ENCODE measurements at regions not wholly inside any gene's neighbourhood (a gene's known extent, or its start where the extent isn't known, plus 50 kb on each side); places are given as distances from the start of the nearest gene placed in this dataset.

- Histone ChIP-seq H3K9me3 (replicated peaks; ENCODE audit: control insufficient read depth, insufficient read depth, low read depth, low read length) (no peaks in the 10 kb centered on the region), H3K9me1 (ENCODE audit: control insufficient read depth, insufficient read depth, low read length) (no peaks in the 10 kb centered on the region), H3K4me1 (replicated peaks in 1 of 2; ENCODE audit: control insufficient read depth in 2 of 2, insufficient read depth in 2 of 2, low read length in 2 of 2) (no peaks in the 10 kb centered on the region), H3K4me2 (ENCODE audit: insufficient read depth, low read length) (no peak overlapping the region), H3K27me3 (ENCODE audit: control insufficient read depth in 2 of 2, insufficient read depth in 2 of 2, low read length in 2 of 2) (no peaks in the 10 kb centered on the region), H4K20me1 (replicated peaks; ENCODE audit: control insufficient read depth, insufficient read depth, low read length) (no peaks in the 10 kb centered on the region), H2AFZ (ENCODE audit: low read depth, low read length) (no peak overlapping the region), H3K36me3 (ENCODE audit: control insufficient read depth, insufficient read depth, low read length) (no peaks in the 10 kb centered on the region), H3K79me2 (ENCODE audit: control insufficient read depth, insufficient read depth, low read length) (no peaks in the 10 kb centered on the region), H3K27ac (ENCODE audit: extremely low read depth, low read depth, low read length) (no peak overlapping the region), H3K9ac (ENCODE audit: insufficient read depth in 1 of 2, low read depth in 2 of 2, low read length in 2 of 2) (no peak overlapping the region), H3K4me3 (no peak overlapping the region)
- ChIA-PET POLR2A (no interaction called here), CTCF (ENCODE audit: low intra/inter-chr PET ratio) (no interaction called here)
- TF ChIP-seq ZFPM2 (CRISPR knock-in tag; IDR thresholded peaks at IDR 0.05) = no peak
- no peak for TF ChIP-seq EP300 (IDR thresholded peaks at IDR 0.05; ENCODE audit: low read length)
- no peak for TF ChIP-seq SMAD2 (IDR thresholded peaks at IDR 0.05; ENCODE audit: low read depth, low read length)
- no peak for TF ChIP-seq TFAM (CRISPR knock-in tag; conservative IDR thresholded peaks at IDR 0.05)
- TF ChIP-seq FOXJ2 (tag; IDR thresholded peaks at IDR 0.05) = no peak
- TF ChIP-seq DDX20 (tag; IDR thresholded peaks at IDR 0.05; ENCODE audit: low read depth) = no peak
- no peak for TF ChIP-seq ZBTB9 (CRISPR knock-in tag; IDR thresholded peaks at IDR 0.05)
- TF ChIP-seq ESRRB (CRISPR knock-in tag; IDR thresholded peaks at IDR 0.05; ENCODE audit: borderline replicate concordance) = no peak
- TF ChIP-seq ZNF57 (CRISPR knock-in tag; IDR thresholded peaks at IDR 0.05) = no peak
- TF ChIP-seq MAX (CRISPR knock-in tag; IDR thresholded peaks at IDR 0.05) = no peak
- TF ChIP-seq SOX6 (IDR thresholded peaks at IDR 0.05) = no peak
- TF ChIP-seq, protein P1, sequence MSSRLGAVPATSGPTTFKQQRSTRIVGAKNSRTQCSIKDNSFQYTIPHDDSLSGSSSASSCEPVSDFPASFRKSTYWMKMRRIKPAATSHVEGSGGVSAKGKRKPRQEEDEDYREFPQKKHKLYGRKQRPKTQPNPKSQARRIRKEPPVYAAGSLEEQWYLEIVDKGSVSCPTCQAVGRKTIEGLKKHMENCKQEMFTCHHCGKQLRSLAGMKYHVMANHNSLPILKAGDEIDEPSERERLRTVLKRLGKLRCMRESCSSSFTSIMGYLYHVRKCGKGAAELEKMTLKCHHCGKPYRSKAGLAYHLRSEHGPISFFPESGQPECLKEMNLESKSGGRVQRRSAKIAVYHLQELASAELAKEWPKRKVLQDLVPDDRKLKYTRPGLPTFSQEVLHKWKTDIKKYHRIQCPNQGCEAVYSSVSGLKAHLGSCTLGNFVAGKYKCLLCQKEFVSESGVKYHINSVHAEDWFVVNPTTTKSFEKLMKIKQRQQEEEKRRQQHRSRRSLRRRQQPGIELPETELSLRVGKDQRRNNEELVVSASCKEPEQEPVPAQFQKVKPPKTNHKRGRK (tag; IDR thresholded peaks at IDR 0.05) = no peak
- TF ChIP-seq ZNF175 (CRISPR knock-in tag; IDR thresholded peaks at IDR 0.05; ENCODE audit: low read depth) = no peak
- no peak for TF ChIP-seq ZBTB26 (CRISPR knock-in tag; IDR thresholded peaks at IDR 0.05)
- intact Hi-C loops (cut with micrococcal nuclease) = no loop called here
- FAIRE-seq (no peak), ATAC-seq (no peak), DNase-seq (ENCODE audit: extremely low read depth in 1 of 4, low spot score in 3 of 4) (no peak)
- no TSS peak for BruUV-seq (replicated peaks)
- in situ Hi-C loops (cut with MboI) = no loop called here
Measured at GRCh38 chr13:42667638-42668037, 93.7 kb downstream of the TNFSF11 start.
